ENCODE measurements at regions not wholly inside any gene's neighbourhood (a gene's known extent, or its start where the extent isn't known, plus 50 kb on each side); places are given as distances from the start of the nearest gene placed in this dataset.

GRCh38 chr5:114744406-114744805 lies 382.5 kb downstream of the KCNN2 start:
- TF ChIP-seq TAF1 (IDR thresholded peaks at IDR 0.05; ENCODE audit: borderline replicate concordance, low read depth, low read length) (no peak), POLR2AphosphoS5 (IDR thresholded peaks at IDR 0.05; ENCODE audit: low read depth, low read length) (no peak), POLR2A (IDR thresholded peaks at IDR 0.05; ENCODE audit: low read depth, low read length) (no peak)

Data from GM12892 (cell line).